H7 (cell line): ENCODE measurements at regions not wholly inside any gene's neighbourhood (a gene's known extent, or its start where the extent isn't known, plus 50 kb on each side); places are given as distances from the start of the nearest gene placed in this dataset.

Experiments used
- DNase-seq: peaks from one replicate; pipeline ENCODE4 v3.0.0; 2012
- H3K27me3 ChIP-seq: 2 replicates; pipeline ENCODE4 v1.6.0; 2011; ENCODE audit warnings: mild to moderate bottlenecking, low read length; ENCODE audit not compliant: control insufficient read depth, insufficient read depth
- H3K36me3 ChIP-seq: replicated peaks from 2 replicates; pipeline ENCODE4 v1.5.1; 2011; ENCODE audit warnings: low read length; ENCODE audit not compliant: control insufficient read depth, insufficient read depth
- H3K4me3 ChIP-seq: 2 replicates; pipeline ENCODE4 v1.5.1; 2011; ENCODE audit warnings: low read depth, mild to moderate bottlenecking, control low read depth, low read length, moderate library complexity; ENCODE audit not compliant: insufficient read depth

GRCh38 chr1:199646761-199647160 lies 380.7 kb upstream of the NR5A2 start:
- no peak for DNase-seq
- Histone ChIP-seq H3K27me3 (no peaks in the 10 kb centered on the region), H3K36me3 (no peaks in the 10 kb centered on the region), H3K4me3 (no peak overlapping the region)

GRCh38 chr1:199657449-199657848 lies 370.1 kb upstream of the NR5A2 start:
- Histone ChIP-seq H3K4me3 (no peak overlapping the region), H3K36me3 (no peaks in the 10 kb centered on the region), H3K27me3 (no peaks in the 10 kb centered on the region)
- DNase-seq: no peak

GRCh38 chr1:199660071-199660470 lies 367.4 kb upstream of the NR5A2 start:
- Histone ChIP-seq H3K27me3 (no peaks in the 10 kb centered on the region), H3K36me3 (no peaks in the 10 kb centered on the region), H3K4me3 (no peak overlapping the region)
- no peak for DNase-seq

- Histone ChIP-seq H3K27me3 (no peaks in the 10 kb centered on the region), H3K36me3 (no peaks in the 10 kb centered on the region), H3K4me3 (no peak overlapping the region)
- DNase-seq: no peak
Observed at GRCh38 chr1:199665371-199665770, 362.1 kb upstream of the NR5A2 start.

- no peak for DNase-seq
- Histone ChIP-seq H3K27me3 (no peaks in the 10 kb centered on the region), H3K4me3 (no peak overlapping the region), H3K36me3 (no peaks in the 10 kb centered on the region)
Observed at GRCh38 chr1:199667089-199667488, 360.4 kb upstream of the NR5A2 start.

GRCh38 chr1:199669916-199670315 lies 357.6 kb upstream of the NR5A2 start:
- H3K27me3 ChIP-seq: no peaks in the 10 kb centered on the region
- H3K36me3 ChIP-seq: no peaks in the 10 kb centered on the region
- no peak overlapping the region for H3K4me3 ChIP-seq
- no peak for DNase-seq

GRCh38 chr1:199671684-199672083 lies 355.8 kb upstream of the NR5A2 start:
- no peak overlapping the region for H3K4me3 ChIP-seq
- no peaks in the 10 kb centered on the region for H3K36me3 ChIP-seq

GRCh38 chr1:199675937-199676336 lies 351.6 kb upstream of the NR5A2 start:
- Histone ChIP-seq H3K27me3 (no peaks in the 10 kb centered on the region), H3K36me3 (no peaks in the 10 kb centered on the region), H3K4me3 (no peak overlapping the region)
- no peak for DNase-seq

More at GRCh38 chr1:199671684-199672083, 355.8 kb upstream of the NR5A2 start:
- no peaks in the 10 kb centered on the region for H3K27me3 ChIP-seq
- no peak for DNase-seq

GRCh38 chr1:199678771-199679170 lies 348.7 kb upstream of the NR5A2 start:
- Histone ChIP-seq H3K27me3 (no peaks in the 10 kb centered on the region), H3K4me3 (no peak overlapping the region), H3K36me3 (no peaks in the 10 kb centered on the region)
- no peak for DNase-seq

GRCh38 chr1:199682081-199682480 lies 345.4 kb upstream of the NR5A2 start:
- no peaks in the 10 kb centered on the region for H3K27me3 ChIP-seq

GRCh38 chr1:199684686-199685273 lies 342.7 kb upstream of the NR5A2 start:
- H3K27me3 ChIP-seq: no peaks in the 10 kb centered on the region
- DNase-seq: peak; percentile 19
- no peak overlapping the region for H3K4me3 ChIP-seq
- H3K36me3 ChIP-seq: no peaks in the 10 kb centered on the region

More at GRCh38 chr1:199682081-199682480, 345.4 kb upstream of the NR5A2 start:
- DNase-seq: no peak
- Histone ChIP-seq H3K4me3 (no peak overlapping the region), H3K36me3 (no peaks in the 10 kb centered on the region)

GRCh38 chr1:199685369-199685768 lies 342.1 kb upstream of the NR5A2 start:
- DNase-seq: no peak
- H3K36me3 ChIP-seq: no peaks in the 10 kb centered on the region
- no peaks in the 10 kb centered on the region for H3K27me3 ChIP-seq
- H3K4me3 ChIP-seq: no peak overlapping the region

GRCh38 chr1:199687321-199687720 lies 340.2 kb upstream of the NR5A2 start:
- Histone ChIP-seq H3K4me3 (no peak overlapping the region), H3K27me3 (no peaks in the 10 kb centered on the region), H3K36me3 (no peaks in the 10 kb centered on the region)
- no peak for DNase-seq

GRCh38 chr1:199688133-199688676 lies 339.3 kb upstream of the NR5A2 start:
- Histone ChIP-seq H3K36me3 (no peaks in the 10 kb centered on the region), H3K4me3 (no peak overlapping the region)
- DNase-seq: peak; percentile 6

GRCh38 chr1:199688774-199689173 lies 338.7 kb upstream of the NR5A2 start:
- Histone ChIP-seq H3K27me3 (no peaks in the 10 kb centered on the region), H3K4me3 (no peak overlapping the region), H3K36me3 (no peaks in the 10 kb centered on the region)
- no peak for DNase-seq

More at GRCh38 chr1:199688133-199688676, 339.3 kb upstream of the NR5A2 start:
- H3K27me3 ChIP-seq: no peaks in the 10 kb centered on the region

GRCh38 chr1:199690496-199690895 lies 337.0 kb upstream of the NR5A2 start:
- DNase-seq: no peak
- Histone ChIP-seq H3K36me3 (no peaks in the 10 kb centered on the region), H3K27me3 (no peaks in the 10 kb centered on the region), H3K4me3 (no peak overlapping the region)
